Activated T-cell treated with anti-CD3 and anti-CD28 coated beads, Interleukin-2, amount 50 U/mL, for 72 hours (primary cell): ENCODE measurements at regions not wholly inside any gene's neighbourhood (a gene's known extent, or its start where the extent isn't known, plus 50 kb on each side); places are given as distances from the start of the nearest gene placed in this dataset.

Experiments
- ATAC-seq, 2 donors: fragments of 150-1000 bp; cut with Tn5 transposase; replicated peaks in 1 of 2; 2 replicates each; pipeline ENCODE4 v1.10.0; 2021; ENCODE audit warnings: moderate library complexity in 2 of 2, mild to moderate bottlenecking in 1 of 2
- DNase-seq, 2 donors: peaks; one replicate each; pipeline ENCODE4 v3.0.0; 2021 to 2022; ENCODE audit warnings: mixed read lengths in 1 of 2
- H3K27ac Mint-ChIP-seq: one replicate; pipeline ENCODE4 v1.8.0; 2022; ENCODE audit warnings: mild to moderate bottlenecking, moderate library complexity, mixed read lengths
- H3K27me3 Mint-ChIP-seq: one replicate; pipeline ENCODE4 v1.8.0; 2022; ENCODE audit warnings: low read depth, mixed read lengths
- H3K36me3 Mint-ChIP-seq, 2 donors: one replicate each; pipeline ENCODE4 v1.8.0; 2022; ENCODE audit warnings: mixed read lengths in 2 of 2, mild to moderate bottlenecking in 1 of 2; ENCODE audit not compliant: insufficient read depth in 2 of 2
- H3K4me1 Mint-ChIP-seq: one replicate; pipeline ENCODE4 v1.8.0; 2022; ENCODE audit warnings: low read depth, mixed read lengths
- H3K4me3 Mint-ChIP-seq, 2 donors: one replicate each; pipeline ENCODE4 v1.8.0; 2022; ENCODE audit warnings: mild to moderate bottlenecking in 2 of 2, mixed read lengths in 2 of 2, moderate library complexity in 2 of 2
- H3K9me3 Mint-ChIP-seq, 2 donors: one replicate each; pipeline ENCODE4 v1.8.0; 2022; ENCODE audit warnings: mixed read lengths in 2 of 2

DNA sequence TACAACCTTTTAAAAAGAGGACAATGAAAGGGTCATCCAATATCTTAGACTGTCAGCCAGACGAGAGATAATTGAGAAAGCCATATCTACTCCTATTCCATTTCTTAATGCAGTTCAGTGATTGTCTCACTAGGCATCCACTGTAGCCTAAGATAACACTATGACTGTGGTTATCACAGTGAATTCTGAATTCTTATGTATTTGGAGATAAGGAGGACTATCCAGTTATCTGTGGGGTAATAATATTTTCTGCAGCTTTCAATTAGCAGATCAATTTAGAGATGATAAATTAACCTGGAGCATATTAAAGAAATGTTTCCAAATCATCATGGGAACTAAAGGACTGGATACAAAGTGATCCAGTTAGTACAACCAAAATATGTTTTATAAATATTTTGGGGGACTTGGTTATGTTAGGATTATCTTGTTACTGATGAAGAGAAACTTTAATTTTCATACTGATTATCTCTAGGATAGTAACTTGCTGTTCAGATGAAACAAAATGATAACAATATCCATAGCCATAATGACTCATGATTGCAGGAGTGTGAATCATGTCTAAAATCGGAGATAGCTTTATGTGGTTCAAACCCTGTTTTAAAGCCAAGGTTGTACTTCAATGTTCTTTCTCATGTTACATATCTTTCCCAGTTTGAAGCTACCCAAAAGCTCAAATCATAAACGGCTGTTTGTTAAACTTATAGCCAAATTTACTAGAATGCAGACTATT, 1152.0 kb downstream of the HACE1 start:
- Mint-ChIP-seq H3K9me3 (no peaks in the 10 kb centered on the region), H3K4me3 (no peak overlapping the region), H3K4me1 (no peaks in the 10 kb centered on the region), H3K36me3 (no peaks in the 10 kb centered on the region), H3K27me3 (no peaks in the 10 kb centered on the region), H3K27ac (no peak overlapping the region)
- DNase-seq (no peak), ATAC-seq (no peak)

- ATAC-seq: no peak
- no peak overlapping the region for H3K27ac Mint-ChIP-seq
- no peaks in the 10 kb centered on the region for H3K4me1 Mint-ChIP-seq
- H3K4me3 Mint-ChIP-seq: no peak overlapping the region
- no peak for DNase-seq
- no peaks in the 10 kb centered on the region for H3K36me3 Mint-ChIP-seq
- H3K27me3 Mint-ChIP-seq: no peaks in the 10 kb centered on the region
- peaks cover 1 to 3% of the 10 kb centered on the region in 2 donors for H3K9me3 Mint-ChIP-seq
Observed at GRCh38 chr6:103699769-103700168, 1160.0 kb downstream of the HACE1 start.

- Mint-ChIP-seq H3K9me3 (peaks cover 2 to 4% of the 10 kb centered on the region in 2 donors), H3K27ac (no peak overlapping the region), H3K27me3 (no peaks in the 10 kb centered on the region), H3K4me3 (no peak overlapping the region), H3K36me3 (no peaks in the 10 kb centered on the region), H3K4me1 (no peaks in the 10 kb centered on the region)
- ATAC-seq: no peak
- no peak for DNase-seq
Observed at GRCh38 chr6:103687430-103687829, 1172.3 kb downstream of the HACE1 start.

DNA sequence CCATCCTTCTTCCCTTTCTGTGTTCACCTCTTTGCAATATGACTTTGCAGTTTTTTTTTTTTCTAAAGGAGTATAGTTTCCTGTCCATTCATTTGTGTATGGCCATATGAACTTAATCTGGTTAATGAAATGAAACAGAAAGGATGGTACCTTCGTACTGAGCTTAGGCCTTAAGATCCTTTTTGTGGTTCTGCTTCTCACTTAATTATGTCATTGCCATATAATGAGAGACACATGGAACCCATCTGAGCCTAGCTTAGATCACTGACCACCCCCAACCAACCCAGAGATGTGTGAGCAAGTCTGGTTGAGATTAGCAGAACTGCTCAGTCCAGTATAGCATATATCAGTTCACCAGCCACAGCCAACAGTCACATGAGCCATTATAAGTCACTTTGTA, 1179.6 kb downstream of the HACE1 start:
- Mint-ChIP-seq H3K4me3 (no peak overlapping the region), H3K27ac (no peak overlapping the region), H3K4me1 (peaks cover 8% of the 10 kb centered on the region), H3K9me3 (peaks cover 2 to 5% of the 10 kb centered on the region in 2 donors), H3K36me3 (no peaks in the 10 kb centered on the region), H3K27me3 (no peaks in the 10 kb centered on the region)
- no peak for DNase-seq
- ATAC-seq: no peak

DNA sequence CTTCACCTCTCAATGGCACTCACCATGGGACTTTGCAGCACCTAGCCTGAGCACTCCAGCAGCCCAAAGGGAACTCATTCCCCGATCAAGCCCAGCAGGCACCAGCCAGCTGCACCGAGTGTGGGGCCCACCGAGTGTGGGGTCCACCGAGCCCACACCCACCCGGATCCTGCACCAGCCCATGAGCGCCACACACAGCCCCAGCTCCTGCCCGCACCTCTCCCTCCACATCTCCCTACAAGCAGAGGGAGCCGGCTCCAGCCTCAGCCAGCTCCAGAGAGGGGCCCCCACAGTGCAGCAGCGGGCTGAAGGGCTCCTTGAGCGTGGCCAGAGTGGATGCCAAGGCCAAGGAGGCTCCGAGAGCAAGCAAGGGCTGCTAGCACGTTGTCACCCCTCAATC, 1182.4 kb downstream of the HACE1 start:
- Mint-ChIP-seq H3K36me3 (no peaks in the 10 kb centered on the region), H3K27me3 (no peaks in the 10 kb centered on the region), H3K4me1 (peaks cover 8% of the 10 kb centered on the region), H3K4me3 (no peak overlapping the region), H3K27ac (no peak overlapping the region), H3K9me3 (peaks cover under 1 to 2% of the 10 kb centered on the region in 2 donors)
- ATAC-seq (no peak), DNase-seq (no peak)

DNA sequence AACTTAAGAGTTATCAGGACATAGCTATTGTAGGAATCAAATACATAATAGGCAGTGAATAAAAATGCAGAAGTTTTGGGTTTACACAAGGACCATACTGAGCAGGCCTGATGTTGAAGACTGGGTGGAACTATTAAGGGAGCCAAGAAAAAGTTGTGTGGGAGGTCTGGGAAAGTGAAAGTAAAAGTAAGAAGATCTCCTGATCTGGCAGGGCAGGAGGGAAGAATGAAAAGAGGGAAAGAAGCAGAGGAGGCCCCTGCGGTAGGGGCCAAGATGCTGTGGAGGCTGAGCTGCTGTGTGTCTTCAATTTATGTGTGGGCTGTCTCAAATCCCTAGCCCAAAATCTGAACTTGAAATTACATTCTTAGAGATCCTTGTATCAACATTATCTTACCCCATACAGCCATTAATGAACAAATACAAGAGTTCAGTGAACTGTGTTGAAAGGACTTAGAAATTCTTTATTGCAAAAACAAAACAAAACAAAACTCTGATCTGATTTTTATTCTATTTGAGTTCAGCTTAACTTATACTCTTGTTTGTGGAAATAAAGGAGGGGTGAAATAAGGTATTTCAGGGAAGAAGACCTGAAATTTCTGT, 1183.8 kb downstream of the HACE1 start:
- peaks cover 1 to 2% of the 10 kb centered on the region in 2 donors for H3K9me3 Mint-ChIP-seq
- H3K27me3 Mint-ChIP-seq: no peaks in the 10 kb centered on the region
- ATAC-seq (no peak), DNase-seq (no peak)
- peak overlapping the region in 1 of 2 donors; percentile 2 for H3K4me3 Mint-ChIP-seq
- H3K36me3 Mint-ChIP-seq: no peaks in the 10 kb centered on the region
- H3K27ac Mint-ChIP-seq: no peak overlapping the region
- peaks cover 8% of the 10 kb centered on the region for H3K4me1 Mint-ChIP-seq

DNA sequence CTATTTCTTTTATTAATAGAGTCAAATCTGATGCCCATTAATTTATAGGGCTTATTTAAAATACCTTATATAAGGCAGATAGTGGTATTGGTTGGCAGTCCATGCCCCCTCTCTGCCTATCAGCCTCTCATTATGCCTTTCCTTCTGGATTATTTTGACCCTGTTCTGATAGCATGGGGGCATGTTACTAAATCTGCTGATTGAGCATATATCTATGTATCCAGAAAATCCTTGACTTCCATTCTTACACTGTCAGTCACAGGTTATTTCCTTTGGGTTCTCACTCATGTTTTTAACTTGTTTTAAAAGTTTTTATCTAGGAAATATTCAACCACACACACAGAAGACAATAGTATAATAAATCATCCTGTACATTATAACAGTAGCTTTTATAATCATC, 1184.9 kb downstream of the HACE1 start:
- ATAC-seq (no peak), DNase-seq (no peak)
- Mint-ChIP-seq H3K4me3 (no peak overlapping the region), H3K27ac (no peak overlapping the region), H3K9me3 (peaks cover 0 to 4% of the 10 kb centered on the region in 2 donors), H3K4me1 (peaks cover 8% of the 10 kb centered on the region), H3K27me3 (no peaks in the 10 kb centered on the region), H3K36me3 (no peaks in the 10 kb centered on the region)

- Mint-ChIP-seq H3K36me3 (no peaks in the 10 kb centered on the region), H3K27me3 (no peaks in the 10 kb centered on the region), H3K4me3 (no peak overlapping the region), H3K4me1 (peaks cover 8% of the 10 kb centered on the region), H3K9me3 (peaks cover 0 to 4% of the 10 kb centered on the region in 2 donors), H3K27ac (no peak overlapping the region)
- no peak for ATAC-seq
- no peak for DNase-seq
Observed at GRCh38 chr6:103672169-103672568, 1187.5 kb downstream of the HACE1 start.

GRCh38 chr6:103629613-103630012, 1230.1 kb downstream of the HACE1 start:
- no peak overlapping the region for H3K27ac Mint-ChIP-seq
- no peak for ATAC-seq

DNA sequence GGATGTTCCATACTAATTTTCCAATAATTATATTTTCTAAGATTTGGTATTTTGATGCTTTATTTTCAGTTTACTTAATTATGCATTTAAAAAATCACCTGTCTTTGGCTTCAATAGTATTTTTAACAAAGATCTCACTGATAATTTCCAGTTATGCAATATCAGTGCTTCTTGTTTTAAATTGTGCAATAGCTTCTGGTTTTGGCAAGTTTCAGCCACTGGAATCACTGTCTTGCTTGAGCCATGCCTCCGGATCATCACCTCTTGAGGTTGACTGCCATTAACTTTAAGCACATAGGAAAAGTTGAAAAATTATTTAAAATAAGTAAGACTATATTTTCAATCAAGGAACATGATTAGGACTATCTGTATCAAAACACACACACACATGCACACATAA, 1242.1 kb downstream of the HACE1 start:
- ATAC-seq (no peak), DNase-seq (no peak)
- no peak overlapping the region for H3K27ac Mint-ChIP-seq
- peaks cover 2 to 7% of the 10 kb centered on the region in 2 donors for H3K9me3 Mint-ChIP-seq
- no peak overlapping the region for H3K4me3 Mint-ChIP-seq
- no peaks in the 10 kb centered on the region for H3K27me3 Mint-ChIP-seq
- peaks cover 0 to 4% of the 10 kb centered on the region in 2 donors for H3K36me3 Mint-ChIP-seq
- no peaks in the 10 kb centered on the region for H3K4me1 Mint-ChIP-seq

More at GRCh38 chr6:103629613-103630012, 1230.1 kb downstream of the HACE1 start:
- Mint-ChIP-seq H3K9me3 (peaks cover 4 to 5% of the 10 kb centered on the region in 2 donors), H3K27me3 (no peaks in the 10 kb centered on the region), H3K4me3 (no peak overlapping the region), H3K36me3 (no peaks in the 10 kb centered on the region), H3K4me1 (no peaks in the 10 kb centered on the region)
- no peak for DNase-seq

GRCh38 chr6:103587722-103588121, 1272.0 kb downstream of the HACE1 start:
- Mint-ChIP-seq H3K4me3 (no peak overlapping the region), H3K4me1 (no peaks in the 10 kb centered on the region), H3K27me3 (no peaks in the 10 kb centered on the region), H3K36me3 (no peaks in the 10 kb centered on the region), H3K9me3 (peaks cover 3 to 7% of the 10 kb centered on the region in 2 donors), H3K27ac (no peak overlapping the region)
- no peak for ATAC-seq
- no peak for DNase-seq

- DNase-seq (no peak), ATAC-seq (no peak)
- Mint-ChIP-seq H3K27me3 (no peaks in the 10 kb centered on the region), H3K4me1 (no peaks in the 10 kb centered on the region), H3K27ac (no peak overlapping the region), H3K36me3 (no peaks in the 10 kb centered on the region), H3K9me3 (peaks cover 5 to 6% of the 10 kb centered on the region in 2 donors), H3K4me3 (no peak overlapping the region)
Observed at GRCh38 chr6:103578115-103578514, 1281.6 kb downstream of the HACE1 start.

GRCh38 chr6:103570431-103570830, 1289.3 kb downstream of the HACE1 start:
- DNase-seq (no peak), ATAC-seq (no peak)
- Mint-ChIP-seq H3K27me3 (no peaks in the 10 kb centered on the region), H3K4me3 (no peak overlapping the region), H3K27ac (no peak overlapping the region), H3K4me1 (no peaks in the 10 kb centered on the region), H3K36me3 (no peaks in the 10 kb centered on the region), H3K9me3 (peaks cover 0 to 3% of the 10 kb centered on the region in 2 donors)

DNA sequence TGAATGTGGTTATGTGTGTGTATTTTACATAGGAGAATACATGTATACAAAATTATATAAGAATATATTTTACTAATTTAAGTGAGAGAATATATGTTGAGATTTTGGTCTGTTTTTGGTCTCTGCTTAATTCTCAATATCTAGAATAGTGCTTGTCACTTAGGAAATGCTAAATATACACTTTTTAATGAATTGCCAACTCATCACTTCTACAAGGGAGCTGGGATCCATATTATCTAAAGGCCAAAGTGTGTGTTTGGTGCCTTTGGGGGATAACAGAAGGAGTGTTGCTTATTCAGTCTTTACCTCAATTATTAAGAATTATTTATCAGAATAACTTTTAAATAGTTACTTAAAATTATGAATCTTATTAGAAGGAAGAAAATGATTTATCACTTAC, 1304.8 kb downstream of the HACE1 start:
- no peak for ATAC-seq
- H3K27me3 Mint-ChIP-seq: no peaks in the 10 kb centered on the region
- peaks cover 0 to 6% of the 10 kb centered on the region in 2 donors for H3K9me3 Mint-ChIP-seq
- DNase-seq: no peak
- no peak overlapping the region for H3K27ac Mint-ChIP-seq
- no peak overlapping the region for H3K4me3 Mint-ChIP-seq
- H3K4me1 Mint-ChIP-seq: no peaks in the 10 kb centered on the region
- no peaks in the 10 kb centered on the region for H3K36me3 Mint-ChIP-seq
